MM.1S (cell line): ENCODE measurements at regions not wholly inside any gene's neighbourhood (a gene's known extent, or its start where the extent isn't known, plus 50 kb on each side); places are given as distances from the start of the nearest gene placed in this dataset.

ENCODE experiments used
- CTCF ChIP-seq: fragments of 300-600 bp; sonication (generic); IDR thresholded peaks from 2 replicates; pipeline ENCODE4 v1.5.1; 2016; ENCODE audit warnings: antibody characterized with exemption, low read length, mixed read lengths
- EZH2 ChIP-seq: fragments of 300-600 bp; sonication (generic); optimal IDR thresholded peaks from 2 replicates; pipeline ENCODE3; 2017; ENCODE audit warnings: low read depth, mild to moderate bottlenecking, antibody characterized with exemption, low read length, mixed read lengths

DNA sequence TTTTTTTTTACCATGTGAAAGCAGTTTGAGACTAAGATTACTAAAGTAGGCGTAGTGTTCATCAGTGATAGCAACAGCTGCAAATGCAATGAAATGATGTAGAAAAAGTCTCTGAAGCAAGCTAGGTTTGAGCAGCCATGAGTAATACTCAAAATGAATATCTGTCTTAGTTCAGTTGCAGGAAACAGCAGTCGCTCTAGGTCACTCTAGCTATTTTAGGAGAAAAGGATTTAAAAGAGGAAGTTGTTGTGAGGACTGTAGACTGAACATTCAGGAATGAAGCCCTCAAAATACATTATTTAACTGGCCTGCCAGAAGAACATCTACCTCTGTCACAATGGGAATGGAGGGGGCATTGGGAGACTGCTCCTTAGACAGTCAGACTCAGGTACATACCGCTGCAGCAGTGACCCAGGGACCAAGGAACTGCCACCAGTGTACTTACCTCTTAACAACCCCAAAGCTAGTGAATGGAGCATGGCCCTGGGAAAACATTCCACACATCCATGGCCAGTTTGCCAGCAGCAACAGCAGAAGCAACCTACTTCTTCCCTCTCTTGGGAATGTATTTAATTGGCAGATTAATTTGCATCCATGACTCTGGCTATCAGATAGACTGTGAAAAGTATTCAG is 243.0 kb upstream of the KHDRBS2 start:
- no peak for TF ChIP-seq CTCF
- no peak for TF ChIP-seq EZH2
